NCI-H2081 treated with DMSO at 0.1 percent for 48 hours (cell line): ENCODE measurements at regions not wholly inside any gene's neighbourhood (a gene's known extent, or its start where the extent isn't known, plus 50 kb on each side); places are given as distances from the start of the nearest gene placed in this dataset.
"Not testable (repeated sequence)": the region's sequence is repeated elsewhere in the genome, so short reads cannot be mapped to it uniquely, and the experiment has no call there.

Source experiments
- DNase-seq: peaks from one replicate; lab custom pipeline; 2025; lab: John Stamatoyannopoulos, UW

DNA sequence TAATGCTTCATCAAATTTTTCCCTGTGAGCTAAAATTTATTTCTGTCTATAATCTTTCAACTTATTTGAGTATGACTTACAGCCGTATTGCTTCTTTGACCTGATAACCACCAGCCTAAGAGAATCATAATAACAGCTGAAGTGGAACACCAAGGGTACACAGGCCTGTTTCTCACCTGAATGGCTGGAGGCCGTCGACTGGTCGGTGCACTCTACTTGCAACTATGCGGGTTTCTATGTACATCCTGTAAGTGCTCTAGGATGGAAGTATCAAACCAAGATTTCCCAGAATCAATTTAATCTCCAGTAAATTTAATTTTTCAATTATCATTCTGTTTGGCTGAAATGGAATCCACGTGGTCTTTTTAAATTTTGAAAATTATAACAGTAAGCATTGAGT is 504.8 kb upstream of the PHF14 start:
- no peak for DNase-seq

DNA sequence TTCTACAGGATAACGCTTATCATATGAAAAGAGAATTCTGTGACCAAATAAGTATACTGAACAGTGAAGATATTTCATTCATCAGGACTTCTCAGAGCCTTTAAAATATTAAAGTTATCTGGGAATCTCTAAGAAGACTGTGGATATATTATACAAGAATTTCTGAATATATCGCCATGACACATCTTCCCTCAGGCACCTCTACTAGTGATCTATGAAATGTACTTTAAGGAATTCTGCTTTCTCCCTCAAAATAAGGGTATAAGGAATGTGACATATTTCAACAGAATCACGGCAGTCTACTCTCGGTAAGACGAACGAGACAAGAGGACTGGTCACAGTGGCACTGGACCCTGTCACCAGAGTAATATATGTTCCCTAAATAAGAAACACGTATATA is 504.2 kb upstream of the PHF14 start:
- no peak for DNase-seq

DNA sequence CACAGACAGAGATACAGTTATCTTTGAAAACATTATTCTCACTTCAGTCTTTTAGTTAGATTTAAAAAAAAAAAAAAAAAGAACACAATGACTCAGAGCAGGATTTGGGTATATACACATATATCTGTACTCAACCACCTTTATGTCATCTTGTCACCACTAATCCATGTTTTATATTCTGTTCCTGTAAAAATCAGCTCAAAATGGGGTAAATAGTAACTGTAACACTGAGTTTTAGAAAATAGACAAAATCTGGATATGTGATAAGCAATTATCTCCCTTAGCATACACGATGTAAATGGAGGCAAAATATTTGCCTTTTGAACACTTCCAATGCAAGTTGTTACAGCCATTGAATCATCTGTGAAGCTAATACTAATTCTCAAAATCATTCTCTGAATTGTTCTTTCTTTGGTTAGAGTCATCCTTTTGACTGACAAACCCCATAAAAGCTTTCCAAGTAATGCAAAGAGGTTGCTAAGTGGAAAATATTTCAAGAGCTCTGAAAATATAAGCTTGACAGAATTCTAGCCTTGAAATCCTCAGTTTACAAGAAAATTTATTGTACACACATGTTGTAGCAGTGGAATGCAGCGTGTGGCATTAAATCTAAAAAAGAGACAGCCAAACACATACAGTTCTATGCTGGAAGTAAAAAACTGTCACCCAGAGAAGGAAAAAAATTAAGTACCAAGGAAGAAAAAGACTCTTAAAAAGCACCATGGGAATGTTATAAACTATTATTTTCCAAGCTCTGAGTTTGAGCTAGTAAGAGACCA is 502.2 kb upstream of the PHF14 start:
- DNase-seq = no peak

DNA sequence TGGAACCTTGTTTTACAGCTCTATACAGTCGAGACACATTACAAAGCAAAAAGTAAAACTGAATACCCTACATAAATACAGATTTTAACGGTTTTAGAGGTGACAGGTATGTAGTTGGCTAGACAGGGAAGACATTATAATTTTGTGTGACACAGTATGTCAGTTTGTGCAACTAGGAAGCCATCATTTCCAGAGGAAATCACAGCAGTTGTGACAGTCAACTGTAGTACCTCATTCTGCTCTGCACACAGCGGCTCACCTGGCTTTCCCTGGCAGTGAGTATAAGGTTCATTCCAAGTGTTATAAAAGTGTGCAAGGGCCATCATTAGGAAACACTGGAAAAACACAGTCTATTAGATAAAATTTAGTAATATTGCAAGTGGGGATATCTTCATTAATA is 501.6 kb upstream of the PHF14 start:
- DNase-seq = no peak

DNA sequence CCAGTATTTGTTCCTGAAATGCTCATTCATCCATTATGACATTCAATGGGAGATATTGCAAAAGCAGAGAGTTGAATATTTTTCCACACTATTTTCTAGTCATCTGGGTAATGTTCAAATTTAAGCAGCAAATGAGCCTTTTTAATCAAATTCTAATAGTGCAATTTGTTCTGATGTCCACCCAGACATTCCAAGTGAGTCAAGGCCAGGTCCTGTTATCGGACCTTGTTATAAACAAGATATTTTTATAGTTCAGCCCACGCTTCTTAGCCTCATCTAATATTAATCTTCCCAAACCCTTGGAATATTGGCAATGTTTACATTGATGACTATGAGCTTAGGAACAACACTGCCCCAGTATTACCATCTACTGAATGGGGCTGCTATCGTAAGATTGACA is 500.1 kb upstream of the PHF14 start:
- no peak for DNase-seq

DNA sequence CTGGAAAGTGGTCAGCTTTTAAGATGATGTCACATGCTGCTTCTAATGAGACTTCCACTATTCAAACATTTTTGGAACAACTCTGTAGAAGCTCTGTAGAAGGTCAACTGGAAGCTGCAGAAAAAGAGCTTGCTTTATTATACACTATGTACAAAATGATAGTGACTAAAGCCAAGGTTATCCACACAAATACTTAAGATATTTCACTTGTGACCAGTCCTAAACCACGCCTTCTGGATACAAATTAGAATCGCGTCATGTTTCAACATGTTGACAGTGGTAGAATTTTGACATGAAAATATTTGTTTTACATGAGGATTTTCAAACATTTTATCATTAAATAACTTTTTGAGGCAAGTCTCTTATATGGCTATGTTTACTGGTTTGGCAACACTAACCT is 499.6 kb upstream of the PHF14 start:
- DNase-seq = no peak

DNA sequence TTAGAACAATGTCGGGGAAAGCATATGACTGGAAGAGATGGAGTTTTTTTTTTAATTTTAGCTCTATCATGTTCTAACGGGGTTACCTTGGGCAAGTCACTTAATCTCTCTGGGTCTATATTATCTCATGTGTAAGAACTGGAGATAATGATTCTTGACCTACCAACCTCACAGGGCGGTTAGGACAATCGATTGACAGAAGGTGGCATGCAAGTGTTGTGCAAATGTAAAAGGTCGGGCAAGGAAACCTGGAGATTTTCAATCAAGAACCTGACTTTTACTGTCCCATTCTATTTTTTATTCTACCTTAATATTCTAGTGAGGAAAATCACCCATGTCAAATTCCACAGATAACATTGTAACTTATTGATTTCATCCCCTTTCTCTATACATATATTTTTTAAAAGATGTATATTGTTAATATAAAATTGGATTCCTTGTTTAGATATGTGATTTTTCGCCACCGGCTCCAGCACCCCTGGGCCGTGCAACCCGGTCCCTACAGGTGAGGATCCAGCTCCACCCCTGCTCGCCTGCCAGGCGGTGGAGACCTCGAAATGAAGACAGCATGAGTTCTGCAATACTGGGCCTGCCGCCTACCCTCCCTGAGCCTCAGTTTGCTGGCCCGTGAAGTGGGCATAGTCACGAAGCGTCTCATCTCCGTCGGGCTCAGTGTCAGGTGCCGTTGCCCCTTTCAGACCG is 497.6 kb upstream of the PHF14 start:
- DNase-seq = no peak

DNA sequence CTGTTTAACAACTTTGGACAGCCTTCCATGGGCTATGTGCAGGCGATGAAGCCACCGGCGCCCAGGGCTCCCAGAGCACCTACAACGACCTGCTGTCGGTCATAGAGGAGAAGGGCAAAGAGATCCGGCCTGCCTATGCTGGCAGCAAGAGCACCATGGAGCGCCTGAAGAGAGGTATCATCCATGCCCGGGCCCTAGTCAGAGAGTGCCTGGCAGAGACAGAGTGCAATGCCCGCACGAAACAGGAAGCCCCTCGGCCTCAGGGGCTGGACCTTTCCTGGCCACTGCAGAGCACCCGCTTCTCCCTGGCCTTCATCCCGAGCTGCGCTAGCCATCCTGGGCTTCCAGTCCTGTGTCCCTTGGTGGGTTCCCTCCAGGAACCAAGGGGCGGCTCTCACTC is 497.0 kb upstream of the PHF14 start:
- no peak for DNase-seq

DNA sequence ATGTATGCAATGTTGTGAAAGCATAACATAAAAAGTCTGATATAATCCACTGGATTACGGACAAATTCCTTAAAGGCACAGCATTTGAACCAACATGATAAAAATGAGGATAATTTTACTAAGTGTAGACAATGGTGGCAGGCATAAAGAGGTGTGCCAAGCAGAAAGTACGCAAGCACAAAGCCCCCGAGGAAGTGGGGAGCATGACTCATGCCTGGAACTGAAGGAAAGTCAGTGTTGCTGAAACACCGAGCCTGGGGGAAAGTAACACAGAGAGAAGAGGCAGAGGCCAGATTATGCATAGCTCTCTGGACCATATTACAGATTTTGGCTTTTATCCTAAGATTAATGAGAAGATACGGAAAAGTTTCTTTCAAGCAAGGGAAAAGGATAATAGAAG is 490.0 kb upstream of the PHF14 start:
- DNase-seq = no peak

DNA sequence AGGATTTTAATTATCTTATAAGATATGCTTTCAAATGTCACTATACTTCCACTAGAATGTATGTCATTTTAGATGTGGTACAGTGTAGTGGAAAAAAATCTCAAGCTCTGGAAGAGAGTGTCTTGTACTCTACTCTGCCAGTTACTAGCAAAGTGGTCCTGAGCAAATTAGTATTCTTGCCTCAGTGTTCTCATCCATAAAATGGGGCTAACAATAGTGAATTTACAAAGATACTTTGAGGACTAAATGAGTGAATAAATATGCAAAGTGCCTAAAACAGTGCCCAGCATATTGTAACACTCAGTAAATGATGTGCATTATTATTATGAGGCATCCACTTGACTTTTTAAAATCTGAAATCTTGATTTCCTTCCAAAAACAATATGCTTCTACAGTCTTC is 488.9 kb upstream of the PHF14 start:
- DNase-seq = no peak

DNA sequence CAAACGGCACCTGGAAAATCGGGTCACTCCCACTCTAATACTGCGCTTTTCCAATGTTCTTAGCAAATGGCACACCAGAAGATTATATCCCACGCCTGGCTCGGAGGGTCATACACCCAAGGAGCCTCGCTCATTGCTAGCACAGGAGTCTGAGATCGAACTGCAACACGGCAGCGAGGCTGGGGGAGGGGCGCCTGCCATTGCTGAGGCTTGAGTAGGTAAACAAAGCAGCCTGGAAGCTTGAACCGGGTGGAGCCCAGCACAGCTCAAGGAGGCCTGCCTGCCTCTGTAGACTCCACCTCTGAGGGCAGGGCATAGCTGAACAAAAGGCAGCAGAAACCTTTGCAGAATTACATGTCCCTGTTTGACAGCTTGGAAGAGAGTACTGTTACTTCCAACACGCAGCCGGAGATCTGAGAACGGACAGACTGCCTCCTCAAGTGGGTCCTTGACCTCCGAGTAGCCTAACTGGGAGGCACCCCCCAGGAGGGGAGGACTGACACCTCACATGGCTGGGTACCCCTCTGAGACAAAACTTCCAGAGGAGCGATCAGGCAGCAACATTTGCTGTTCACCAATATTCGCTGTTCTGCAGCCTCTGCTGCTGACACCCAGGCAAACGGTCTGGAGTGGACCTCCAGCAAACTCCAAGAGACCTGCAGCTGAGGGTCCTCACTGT is 472.3 kb upstream of the PHF14 start:
- not testable (repeated sequence) for DNase-seq

DNA sequence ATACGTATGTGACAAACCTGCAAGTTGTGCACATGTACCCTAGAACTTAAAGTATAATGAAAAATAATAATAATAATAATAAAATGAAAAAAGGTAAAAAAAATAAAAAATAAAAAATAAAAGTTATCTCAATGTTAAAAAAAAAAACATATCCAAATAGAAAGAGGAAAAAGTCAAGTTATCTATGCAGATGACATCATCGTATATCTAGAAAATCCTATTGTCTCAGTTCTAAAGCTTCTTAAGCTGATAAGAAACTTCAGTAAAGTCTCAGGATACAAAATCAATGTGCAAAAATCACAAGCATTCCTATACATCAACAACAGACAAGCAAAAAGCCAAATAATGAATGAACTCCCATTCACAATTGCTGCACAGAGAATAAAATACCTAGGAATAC is 466.6 kb upstream of the PHF14 start:
- DNase-seq = no peak

DNA sequence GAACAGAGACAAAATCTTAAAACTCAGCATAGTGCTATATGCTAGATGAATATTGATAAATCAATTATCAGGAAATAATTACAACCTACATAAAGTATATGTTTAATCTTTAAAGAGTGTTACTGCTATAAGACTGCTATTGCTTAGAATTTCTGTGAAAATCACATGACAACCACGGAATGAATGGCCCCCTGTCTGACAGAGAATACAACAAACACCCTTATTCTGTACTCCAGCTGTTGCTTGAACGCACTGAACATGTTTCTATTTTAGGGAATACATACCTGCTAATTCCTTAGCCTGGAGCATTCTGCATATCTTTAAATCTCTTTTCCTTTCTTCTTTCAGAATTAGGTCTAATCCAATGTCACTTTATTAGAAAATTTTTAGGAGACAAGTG is 452.4 kb upstream of the PHF14 start:
- no peak for DNase-seq

DNA sequence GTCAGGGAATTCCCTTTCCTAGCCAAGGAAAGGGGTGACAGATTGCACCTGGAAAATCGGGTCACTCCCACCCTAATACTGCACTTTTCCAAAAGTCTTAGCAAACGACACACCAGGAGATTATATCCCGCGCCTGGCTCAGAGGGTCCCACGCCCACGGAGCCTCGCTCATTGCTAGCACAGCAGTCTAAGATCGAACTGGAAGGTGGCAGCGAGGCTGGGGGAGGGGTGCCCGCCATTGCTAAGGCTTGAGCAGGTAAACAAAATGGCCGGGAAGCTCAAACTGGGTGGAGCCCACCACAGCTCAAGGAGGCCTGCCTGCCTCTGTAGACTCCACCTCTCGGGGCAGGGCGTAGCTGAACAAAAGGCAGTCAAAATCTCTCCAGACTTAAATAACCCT is 440.2 kb upstream of the PHF14 start:
- not testable (repeated sequence) for DNase-seq

DNA sequence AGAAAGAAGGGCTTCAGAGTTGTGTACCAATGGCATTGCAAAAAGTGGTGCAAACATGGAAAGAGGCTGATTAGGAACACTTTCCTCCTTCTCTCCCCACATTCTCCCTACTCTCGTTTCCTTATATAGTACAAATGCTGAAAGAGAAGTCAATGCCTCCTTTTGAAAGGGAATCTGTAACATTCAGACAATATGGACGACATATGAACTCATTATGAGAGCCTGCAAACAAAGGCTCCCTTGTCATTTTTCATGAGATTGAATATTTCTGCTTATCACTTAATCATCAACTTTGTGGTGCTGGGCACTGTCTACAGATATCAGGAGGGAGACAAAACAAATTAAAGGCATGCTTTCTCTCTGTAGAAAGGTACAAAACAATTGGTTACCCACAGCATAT is 437.1 kb upstream of the PHF14 start:
- DNase-seq = no peak

DNA sequence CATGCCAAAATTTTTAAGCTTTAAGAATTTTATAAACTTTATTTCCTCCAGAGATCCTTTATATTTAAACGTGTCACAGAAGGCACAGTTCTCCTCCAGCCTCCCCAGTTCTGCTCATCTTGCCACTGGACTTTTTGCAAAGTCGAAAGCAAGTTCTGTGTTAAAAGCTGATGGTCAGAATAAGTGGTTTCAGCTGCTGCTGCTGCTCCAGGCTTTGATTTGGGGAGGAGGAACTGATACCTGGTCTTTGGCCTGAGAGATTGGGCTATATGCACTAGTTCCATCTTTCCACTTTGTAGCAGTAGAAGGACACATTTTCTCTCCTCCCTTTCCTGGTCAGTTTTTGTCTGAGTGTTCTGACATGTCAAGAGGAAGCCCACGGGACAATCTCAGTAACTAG is 435.9 kb upstream of the PHF14 start:
- DNase-seq = no peak

DNA sequence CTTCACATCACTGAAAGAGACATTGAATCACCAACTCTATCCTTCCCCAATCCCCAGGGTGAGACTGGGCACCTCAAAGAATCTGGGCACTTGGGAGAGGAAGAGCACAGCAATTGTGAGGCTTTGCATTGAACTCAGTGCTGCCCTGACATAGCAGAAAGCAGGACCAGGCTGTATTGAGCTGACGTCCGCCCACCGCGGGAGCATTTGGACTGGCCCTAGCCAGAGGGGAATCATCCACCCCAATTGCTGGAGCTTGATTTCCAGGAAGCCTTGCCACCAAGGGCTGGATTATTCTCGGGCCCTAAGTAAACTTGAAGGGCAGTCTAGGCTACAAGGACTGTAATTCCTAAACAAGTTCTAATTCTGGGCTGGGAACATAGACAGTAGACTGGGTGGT is 416.3 kb upstream of the PHF14 start:
- no peak for DNase-seq

DNA sequence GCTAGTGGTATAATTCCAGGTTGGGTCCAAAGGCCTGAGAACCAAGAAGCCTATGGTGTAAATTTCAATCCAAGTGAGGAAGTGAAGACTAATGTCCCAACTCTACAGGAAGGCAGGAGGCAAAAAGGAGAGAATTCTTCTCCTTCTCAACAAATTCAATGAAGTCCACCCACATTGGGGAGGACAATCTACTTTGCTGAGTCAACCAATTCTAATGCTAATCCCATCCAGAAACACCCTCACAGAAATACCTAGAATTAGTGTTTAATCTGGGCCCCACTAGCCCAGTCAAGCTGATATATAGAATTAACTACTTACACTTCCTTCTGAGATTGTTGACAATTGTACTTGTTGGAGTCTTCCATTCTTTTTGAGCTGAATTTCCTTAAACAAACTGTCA is 413.2 kb upstream of the PHF14 start:
- DNase-seq = no peak

DNA sequence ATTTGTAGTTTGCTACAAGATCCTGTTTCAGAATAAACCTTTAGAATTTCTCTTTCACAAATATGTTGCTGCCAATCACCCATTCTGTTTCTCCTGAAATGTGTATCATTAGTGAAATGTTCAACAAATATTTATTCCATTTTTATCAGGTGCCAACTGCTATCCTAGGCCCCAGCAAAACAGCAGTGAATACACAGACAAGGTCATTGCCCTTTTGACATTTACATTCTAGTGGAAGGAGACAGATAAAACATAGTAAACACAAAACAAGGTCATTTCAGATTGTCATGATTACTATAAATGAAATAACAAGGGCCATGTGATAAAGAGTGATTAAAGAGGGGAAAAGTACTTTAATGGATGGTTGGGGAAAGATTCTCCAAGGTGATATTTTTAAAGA is 404.8 kb upstream of the PHF14 start:
- DNase-seq = no peak

DNA sequence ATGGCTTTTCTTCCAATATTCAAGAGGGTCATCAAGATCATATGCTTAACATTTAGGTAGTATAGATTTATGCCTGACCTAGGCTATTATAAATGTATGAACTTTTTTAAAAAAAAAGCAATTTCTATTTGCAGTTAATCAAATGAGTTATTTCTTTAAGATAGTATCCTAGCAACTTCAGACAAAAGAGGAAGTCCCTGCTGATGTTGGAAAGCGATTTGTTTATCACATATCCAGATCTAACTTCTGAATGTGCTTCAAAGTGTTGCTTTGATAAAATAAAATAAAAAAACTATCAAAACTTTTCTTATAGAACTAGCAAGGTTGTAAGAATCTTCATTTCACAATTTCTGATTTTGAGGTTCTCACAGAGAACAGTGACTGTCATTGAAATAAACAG is 401.9 kb upstream of the PHF14 start:
- DNase-seq = no peak

DNA sequence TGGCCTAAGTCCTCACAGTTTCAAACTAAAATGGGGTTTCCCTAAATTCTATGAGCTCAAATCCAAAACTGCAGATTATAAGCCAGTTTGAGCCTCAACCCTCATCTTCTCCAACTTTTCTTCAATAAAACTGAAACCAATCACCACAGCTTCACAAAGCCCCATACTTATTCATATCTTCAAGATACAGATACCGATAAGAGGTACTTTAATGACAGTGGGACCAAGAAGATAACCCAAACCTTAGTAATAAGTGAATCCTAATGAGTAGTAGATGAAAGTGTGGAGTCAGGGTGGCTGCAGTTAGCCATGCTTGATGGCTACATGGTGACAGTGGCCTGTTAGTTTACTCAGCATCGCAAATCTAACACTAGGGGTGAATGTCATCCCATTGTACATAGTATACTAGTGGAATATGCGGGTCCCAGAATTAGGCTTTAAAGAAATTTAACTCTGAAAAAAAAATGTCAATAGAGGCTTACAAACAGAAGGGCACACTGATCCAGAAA is 395.8 kb upstream of the PHF14 start:
- no peak for DNase-seq

DNA sequence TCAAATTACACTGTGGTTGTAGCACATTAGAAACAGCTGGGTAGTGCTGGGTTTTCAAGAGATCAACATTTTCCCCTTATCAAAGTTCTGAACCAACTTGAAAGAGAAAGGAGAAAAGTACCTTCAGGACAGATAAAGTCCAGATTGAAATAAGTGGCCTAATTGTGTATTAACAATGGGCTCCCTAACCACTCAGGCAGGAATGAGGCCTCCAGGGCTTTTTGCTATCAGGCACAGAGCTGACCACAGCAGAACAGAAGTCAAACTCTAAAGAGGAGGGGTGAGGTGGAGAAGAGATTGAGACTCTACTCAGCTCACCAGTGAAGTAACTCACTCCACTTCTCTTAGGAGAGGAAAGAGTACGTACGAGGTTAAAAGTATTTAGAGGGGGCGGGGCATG is 394.1 kb upstream of the PHF14 start:
- DNase-seq = no peak

DNA sequence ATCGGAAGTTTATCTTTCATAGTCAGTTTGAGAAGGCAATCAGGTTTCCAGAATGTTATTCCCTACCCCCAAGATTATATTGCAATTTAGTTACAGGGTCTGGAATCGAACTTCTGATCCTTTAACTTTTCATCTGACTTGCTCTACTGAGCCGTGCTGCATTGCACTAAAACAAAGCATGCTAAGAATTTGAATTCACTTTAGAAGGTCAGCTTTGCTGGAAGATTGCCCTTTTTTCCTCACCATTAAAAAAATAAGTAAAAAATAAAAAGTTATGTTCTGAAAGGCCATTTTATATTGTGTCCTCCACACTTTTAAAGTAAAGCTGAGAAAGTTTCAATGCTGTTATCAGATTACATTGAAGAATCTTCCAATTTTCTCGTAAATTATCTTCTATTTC is 388.8 kb upstream of the PHF14 start:
- DNase-seq = no peak
